GM18951 (cell line): ENCODE measurements at regions not wholly inside any gene's neighbourhood (a gene's known extent, or its start where the extent isn't known, plus 50 kb on each side); places are given as distances from the start of the nearest gene placed in this dataset.

ENCODE experiments used
- POLR2A ChIP-seq: IDR thresholded peaks from 4 replicates; pipeline ENCODE4 v1.6.1; 2011; ENCODE audit warnings: mild to moderate bottlenecking; ENCODE audit not compliant: insufficient read length, insufficient read depth; ENCODE audit errors: extremely low read depth
- in situ Hi-C: fragments of 300-500 bp; cut with MboI; formaldehyde crosslinking; loops from one replicate; pipeline ENCODE4 v1.12.0; 2022; ENCODE audit warnings: low sequenced_read_pairs, mixed read lengths, inconsistent platforms; ENCODE audit not compliant: unreplicated experiment

GRCh38 chr6:142542704-142543233, 241.0 kb downstream of the ADGRG6 start:
- no peak for TF ChIP-seq POLR2A
- in situ Hi-C loops: no loop called here

GRCh38 chr6:142543606-142544005, 241.8 kb downstream of the ADGRG6 start:
- TF ChIP-seq POLR2A: no peak
- in situ Hi-C loops: no loop called here

GRCh38 chr6:142544199-142544838, 242.5 kb downstream of the ADGRG6 start:
- TF ChIP-seq POLR2A: no peak
- in situ Hi-C loops: no loop called here

GRCh38 chr6:142545147-142545546, 243.3 kb downstream of the ADGRG6 start:
- TF ChIP-seq POLR2A: no peak
- in situ Hi-C loops: no loop called here

- in situ Hi-C loops: no loop called here
- TF ChIP-seq POLR2A: no peak
Observed at GRCh38 chr6:142548566-142548965, 246.8 kb downstream of the ADGRG6 start.

GRCh38 chr6:142550310-142551063, 248.7 kb downstream of the ADGRG6 start:
- TF ChIP-seq POLR2A: no peak
- in situ Hi-C loops: no loop called here

- TF ChIP-seq POLR2A: no peak
- in situ Hi-C loops: no loop called here
Observed at GRCh38 chr6:142551274-142551811, 249.5 kb downstream of the ADGRG6 start.

- in situ Hi-C loops: no loop called here
- no peak for TF ChIP-seq POLR2A
Observed at GRCh38 chr6:142558786-142559185, 257.0 kb downstream of the ADGRG6 start.

GRCh38 chr6:142561511-142562265, 259.9 kb downstream of the ADGRG6 start:
- in situ Hi-C loops: no loop called here

GRCh38 chr6:142562865-142563264, 261.1 kb downstream of the ADGRG6 start:
- in situ Hi-C loops: no loop called here
- no peak for TF ChIP-seq POLR2A

More at GRCh38 chr6:142561511-142562265, 259.9 kb downstream of the ADGRG6 start:
- TF ChIP-seq POLR2A: no peak

- in situ Hi-C loops: no loop called here
- no peak for TF ChIP-seq POLR2A
Observed at GRCh38 chr6:142566628-142567396, 265.0 kb downstream of the ADGRG6 start.

GRCh38 chr6:142567461-142567860, 265.7 kb downstream of the ADGRG6 start:
- TF ChIP-seq POLR2A: no peak
- in situ Hi-C loops: no loop called here
